Suprapubic skin (tissue), 4 donors: ENCODE measurements at regions not wholly inside any gene's neighbourhood (a gene's known extent, or its start where the extent isn't known, plus 50 kb on each side); places are given as distances from the start of the nearest gene placed in this dataset.
A peak's percentile ranks its signal among the peaks of the same experiment; 100 is the strongest.

ENCODE experiments used
- DNase-seq, 2 donors: peaks; one replicate each; pipeline ENCODE4 v3.0.0-alpha.2; 2019; ENCODE audit warnings: low spot score in 2 of 2
- H3K27ac ChIP-seq: fragments of 200-600 bp; sonication (generic); one replicate; pipeline ENCODE4 v1.5.1; 2019
- H3K27me3 ChIP-seq: fragments of 200-600 bp; sonication (generic); one replicate; pipeline ENCODE4 v1.5.1; 2019
- H3K36me3 ChIP-seq: fragments of 200-600 bp; sonication (generic); one replicate; pipeline ENCODE4 v1.5.1; 2019
- H3K4me1 ChIP-seq: fragments of 200-600 bp; sonication (generic); one replicate; pipeline ENCODE4 v1.5.1; 2019
- H3K4me3 ChIP-seq: fragments of 200-600 bp; sonication (generic); one replicate; pipeline ENCODE4 v1.5.1; 2019; ENCODE audit warnings: mild to moderate bottlenecking
- H3K9me3 ChIP-seq: fragments of 200-600 bp; sonication (generic); one replicate; pipeline ENCODE4 v1.5.1; 2019
- CTCF ChIP-seq, 2 donors: fragments of 200-600 bp in 1 of 2; fragments of 450-650 bp in 1 of 2; sonication (generic) in 1 of 2; IDR thresholded peaks; one replicate each; pipeline ENCODE4 v1.5.1; 2016 to 2019; ENCODE audit warnings: antibody characterized with exemption in 2 of 2, mild to moderate bottlenecking in 1 of 2, moderate library complexity in 1 of 2
- EP300 ChIP-seq: sonication (generic); formaldehyde crosslinking; IDR thresholded peaks from one replicate; pipeline ENCODE4 v1.6.1; 2017; ENCODE audit warnings: antibody characterized with exemption
- POLR2A ChIP-seq, 2 donors: fragments of 450-650 bp; IDR thresholded peaks; one replicate each; pipeline ENCODE4 v1.6.1; 2017; ENCODE audit warnings: antibody characterized with exemption in 2 of 2, mild to moderate bottlenecking in 2 of 2, moderate library complexity in 2 of 2
- POLR2AphosphoS5 ChIP-seq, 3 donors: sonication (generic); formaldehyde crosslinking; IDR thresholded peaks; one replicate each; pipeline ENCODE4 v1.6.1; 2017; ENCODE audit warnings: antibody characterized with exemption in 3 of 3
- WGBS: methylation state at CpG from one replicate; pipeline ENCODE4 v1.1.5; 2018; 5-methylcytosine and 5-hydroxymethylcytosine counted together

GRCh38 chr6:168195712-168196111 is 116.7 kb upstream of the FRMD1 start:
- H3K27me3 ChIP-seq = peaks cover 13% of the 10 kb centered on the region
- whole genome bisulfite sequencing = 81% methylated on average over 10 of the region's 10 CpGs
- H3K36me3 ChIP-seq = no peaks in the 10 kb centered on the region
- no peak for TF ChIP-seq POLR2AphosphoS5 (IDR thresholded peaks at IDR 0.05)
- no peak for TF ChIP-seq POLR2A (IDR thresholded peaks at IDR 0.05)
- no peak for TF ChIP-seq EP300
- TF ChIP-seq CTCF (IDR thresholded peaks at IDR 0.05) = no peak
- no peaks in the 10 kb centered on the region for H3K9me3 ChIP-seq
- H3K27ac ChIP-seq = no peak overlapping the region
- H3K4me1 ChIP-seq = no peaks in the 10 kb centered on the region
- H3K4me3 ChIP-seq = no peak overlapping the region
- DNase-seq = peak in 1 of 2 donors; percentile 59

- 70% methylated on average over 19 of the region's 19 CpGs for WGBS
- Histone ChIP-seq H3K27ac (no peak overlapping the region), H3K4me3 (no peak overlapping the region)
These were observed 115.9 kb upstream of the FRMD1 start for GRCh38 chr6:168194732-168195567.

GRCh38 chr6:168193816-168194721 is 115.1 kb upstream of the FRMD1 start:
- Histone ChIP-seq H3K27ac (no peak overlapping the region), H3K36me3 (no peaks in the 10 kb centered on the region), H3K27me3 (peaks cover 14% of the 10 kb centered on the region), H3K4me3 (no peak overlapping the region), H3K4me1 (no peaks in the 10 kb centered on the region), H3K9me3 (no peaks in the 10 kb centered on the region)
- peak in 1 of 2 donors; percentile 72 for DNase-seq
- WGBS = 89% methylated on average over 31 of the region's 42 CpGs
- TF ChIP-seq POLR2AphosphoS5 (IDR thresholded peaks at IDR 0.05) (no peak), CTCF (IDR thresholded peaks at IDR 0.05) (no peak), EP300 (no peak), POLR2A (IDR thresholded peaks at IDR 0.05) (no peak)

More at GRCh38 chr6:168194732-168195567, 115.9 kb upstream of the FRMD1 start:
- H3K4me1 ChIP-seq = no peaks in the 10 kb centered on the region
- TF ChIP-seq EP300 (no peak), POLR2A (IDR thresholded peaks at IDR 0.05) (no peak), POLR2AphosphoS5 (IDR thresholded peaks at IDR 0.05) (no peak), CTCF (IDR thresholded peaks at IDR 0.05) (no peak)
- no peaks in the 10 kb centered on the region for H3K9me3 ChIP-seq
- no peaks in the 10 kb centered on the region for H3K36me3 ChIP-seq
- peaks cover 14% of the 10 kb centered on the region for H3K27me3 ChIP-seq
- peak in 1 of 2 donors; percentile 64 for DNase-seq

GRCh38 chr6:168192901-168193815 is 114.1 kb upstream of the FRMD1 start:
- Histone ChIP-seq H3K27ac (no peak overlapping the region), H3K4me1 (no peaks in the 10 kb centered on the region), H3K4me3 (no peak overlapping the region), H3K36me3 (no peaks in the 10 kb centered on the region), H3K27me3 (peaks cover 14% of the 10 kb centered on the region), H3K9me3 (no peaks in the 10 kb centered on the region)
- WGBS = 93% methylated on average over 47 of the region's 47 CpGs
- no peak for TF ChIP-seq CTCF (IDR thresholded peaks at IDR 0.05)
- TF ChIP-seq POLR2A (IDR thresholded peaks at IDR 0.05) = no peak
- no peak for TF ChIP-seq EP300
- no peak for TF ChIP-seq POLR2AphosphoS5 (IDR thresholded peaks at IDR 0.05)
- peak in 1 of 2 donors; percentile 71 for DNase-seq
